ENCODE measurements at regions not wholly inside any gene's neighbourhood (a gene's known extent, or its start where the extent isn't known, plus 50 kb on each side); places are given as distances from the start of the nearest gene placed in this dataset.

- no peaks in the 10 kb centered on the region for H3K9me3 Mint-ChIP-seq
- no peak for TF ChIP-seq CTCF (conservative IDR thresholded peaks at IDR 0.05)
- DNase-seq (ENCODE audit: extremely low spot score, unreplicated experiment): no peak
- peaks cover 4% of the 10 kb centered on the region for H3K36me3 Mint-ChIP-seq
- no peak overlapping the region for H3K4me3 Mint-ChIP-seq
- no peak overlapping the region for H3K27ac Mint-ChIP-seq
- no peaks in the 10 kb centered on the region for H3K4me1 Mint-ChIP-seq (ENCODE audit: unreplicated experiment)
- no peaks in the 10 kb centered on the region for H3K27me3 Mint-ChIP-seq
These were observed 79.0 kb downstream of the DNAAF9 start for GRCh38 chr20:3328501-3328900.

GRCh38 chr20:3326779-3327521, 80.5 kb downstream of the DNAAF9 start:
- H3K36me3 Mint-ChIP-seq: peaks cover 3% of the 10 kb centered on the region
- no peaks in the 10 kb centered on the region for H3K9me3 Mint-ChIP-seq
- H3K27me3 Mint-ChIP-seq: no peaks in the 10 kb centered on the region
- no peak overlapping the region for H3K4me3 Mint-ChIP-seq
- no peak for TF ChIP-seq CTCF (conservative IDR thresholded peaks at IDR 0.05)
- DNase-seq (ENCODE audit: extremely low spot score, unreplicated experiment): no peak
- no peaks in the 10 kb centered on the region for H3K4me1 Mint-ChIP-seq (ENCODE audit: unreplicated experiment)
- H3K27ac Mint-ChIP-seq: no peak overlapping the region

GRCh38 chr20:3325864-3326263, 81.6 kb downstream of the DNAAF9 start:
- H3K9me3 Mint-ChIP-seq: no peaks in the 10 kb centered on the region
- H3K27me3 Mint-ChIP-seq: no peaks in the 10 kb centered on the region
- no peak overlapping the region for H3K27ac Mint-ChIP-seq
- no peak for TF ChIP-seq CTCF (conservative IDR thresholded peaks at IDR 0.05)
- H3K4me3 Mint-ChIP-seq: no peak overlapping the region
- peaks cover 5% of the 10 kb centered on the region for H3K36me3 Mint-ChIP-seq
- DNase-seq (ENCODE audit: extremely low spot score, unreplicated experiment): no peak
- no peaks in the 10 kb centered on the region for H3K4me1 Mint-ChIP-seq (ENCODE audit: unreplicated experiment)

- Mint-ChIP-seq H3K36me3 (peaks cover 5% of the 10 kb centered on the region), H3K4me3 (no peak overlapping the region), H3K27ac (peak overlapping the region; percentile 29), H3K27me3 (no peaks in the 10 kb centered on the region), H3K4me1 (ENCODE audit: unreplicated experiment) (no peaks in the 10 kb centered on the region), H3K9me3 (no peaks in the 10 kb centered on the region)
- TF ChIP-seq CTCF (conservative IDR thresholded peaks at IDR 0.05): no peak
- DNase-seq (ENCODE audit: extremely low spot score, unreplicated experiment): no peak
These were observed 84.1 kb downstream of the DNAAF9 start for GRCh38 chr20:3323398-3323797.

GRCh38 chr20:3318226-3318884, 79.4 kb upstream of the SLC4A11 start:
- Mint-ChIP-seq H3K4me3 (no peak overlapping the region), H3K27ac (peak overlapping the region; percentile 6), H3K9me3 (no peaks in the 10 kb centered on the region), H3K36me3 (peaks cover 13% of the 10 kb centered on the region), H3K27me3 (no peaks in the 10 kb centered on the region), H3K4me1 (ENCODE audit: unreplicated experiment) (peaks cover 4% of the 10 kb centered on the region)
- TF ChIP-seq CTCF (conservative IDR thresholded peaks at IDR 0.05): no peak
- DNase-seq (ENCODE audit: extremely low spot score, unreplicated experiment): no peak
